Large intestine (tissue), 3 donors: ENCODE measurements at regions not wholly inside any gene's neighbourhood (a gene's known extent, or its start where the extent isn't known, plus 50 kb on each side); places are given as distances from the start of the nearest gene placed in this dataset.
"Not testable (repeated sequence)": the region's sequence is repeated elsewhere in the genome, so short reads cannot be mapped to it uniquely, and the experiment has no call there.

Source experiments
- DNase-seq, 2 donors: peaks; one replicate each; pipeline versions ENCODE4 v3.0.0 to v3.0.0-alpha.2; 2013
- H3K27ac ChIP-seq: one replicate; pipeline ENCODE4 v1.5.1; 2013; ENCODE audit warnings: low read length
- H3K27me3 ChIP-seq: 2 replicates; pipeline ENCODE4 v1.6.1; 2013; ENCODE audit warnings: low read length; ENCODE audit not compliant: control insufficient read depth, insufficient read depth
- H3K36me3 ChIP-seq: 2 replicates; pipeline ENCODE4 v1.6.1; 2013; ENCODE audit warnings: low read length; ENCODE audit not compliant: control insufficient read depth, insufficient read depth
- H3K4me1 ChIP-seq: one replicate; pipeline ENCODE4 v1.6.1; 2013; ENCODE audit warnings: low read length; ENCODE audit not compliant: control insufficient read depth, insufficient read depth
- H3K4me3 ChIP-seq: one replicate; pipeline ENCODE4 v1.5.1; 2013; ENCODE audit warnings: low read length
- H3K9me3 ChIP-seq: one replicate; pipeline ENCODE4 v1.6.1; 2013; ENCODE audit warnings: mild to moderate bottlenecking, low read depth, low read length, moderate library complexity; ENCODE audit not compliant: control insufficient read depth
- WGBS: methylation state at CpG from one replicate; pipeline ENCODE4 v1.1.5; 2013; ENCODE audit warnings: low lambda C conversion rate; ENCODE audit not compliant: insufficient coverage; 5-methylcytosine and 5-hydroxymethylcytosine counted together

- H3K4me1 ChIP-seq: no peaks in the 10 kb centered on the region
- DNase-seq: no peak
These were observed 792.0 kb downstream of the ETS1 start for GRCh38 chr11:127795326-127795725.

GRCh38 chr11:127791844-127792243 is 791.3 kb upstream of the KIRREL3 start:
- 96% methylated on average over 3 of the region's 7 CpGs for WGBS
- no peak for DNase-seq
- no peak overlapping the region for H3K4me3 ChIP-seq

More at GRCh38 chr11:127795326-127795725, 792.0 kb downstream of the ETS1 start:
- Histone ChIP-seq H3K9me3 (peaks cover 7% of the 10 kb centered on the region), H3K27ac (no peak overlapping the region), H3K4me3 (no peak overlapping the region), H3K27me3 (no peaks in the 10 kb centered on the region), H3K36me3 (no peaks in the 10 kb centered on the region)

GRCh38 chr11:127790592-127790991 is 790.0 kb upstream of the KIRREL3 start:
- no CpG with 5 or more reads among the region's 4 CpGs for WGBS
- no peaks in the 10 kb centered on the region for H3K9me3 ChIP-seq
- DNase-seq: no peak
- no peaks in the 10 kb centered on the region for H3K4me1 ChIP-seq
- H3K36me3 ChIP-seq: no peaks in the 10 kb centered on the region
- H3K27ac ChIP-seq: no peak overlapping the region
- H3K27me3 ChIP-seq: no peaks in the 10 kb centered on the region
- H3K4me3 ChIP-seq: no peak overlapping the region

More at GRCh38 chr11:127791844-127792243, 791.3 kb upstream of the KIRREL3 start:
- H3K27me3 ChIP-seq: no peaks in the 10 kb centered on the region
- no peak overlapping the region for H3K27ac ChIP-seq
- no peaks in the 10 kb centered on the region for H3K4me1 ChIP-seq
- no peaks in the 10 kb centered on the region for H3K36me3 ChIP-seq
- H3K9me3 ChIP-seq: no peaks in the 10 kb centered on the region

- DNase-seq: peak in 1 of 2 donors; percentile 26
- Histone ChIP-seq H3K36me3 (no peaks in the 10 kb centered on the region), H3K4me3 (no peak overlapping the region), H3K4me1 (no peaks in the 10 kb centered on the region), H3K27me3 (no peaks in the 10 kb centered on the region), H3K27ac (no peak overlapping the region), H3K9me3 (no peaks in the 10 kb centered on the region)
- 74% methylated on average over 3 of the region's 7 CpGs for WGBS
These were observed 789.4 kb upstream of the KIRREL3 start for GRCh38 chr11:127789927-127790326.

- H3K4me3 ChIP-seq, H3K27me3 ChIP-seq, H3K27ac ChIP-seq, H3K4me1 ChIP-seq, H3K36me3 ChIP-seq, DNase-seq, H3K9me3 ChIP-seq: not testable (repeated sequence)
- 100% methylated on average over 1 of the region's 4 CpGs for WGBS
These were observed 772.4 kb upstream of the KIRREL3 start for GRCh38 chr11:127772938-127773337.

- H3K27me3 ChIP-seq, H3K27ac ChIP-seq, H3K9me3 ChIP-seq, H3K36me3 ChIP-seq, H3K4me1 ChIP-seq, H3K4me3 ChIP-seq, DNase-seq: not testable (repeated sequence)
- WGBS: 90% methylated on average over 2 of the region's 4 CpGs
These were observed 768.4 kb upstream of the KIRREL3 start for GRCh38 chr11:127768931-127769330.

- H3K36me3 ChIP-seq: no peaks in the 10 kb centered on the region
- no peak for DNase-seq
- H3K4me1 ChIP-seq: no peaks in the 10 kb centered on the region
- H3K27me3 ChIP-seq: no peaks in the 10 kb centered on the region
- H3K9me3 ChIP-seq: no peaks in the 10 kb centered on the region
- H3K4me3 ChIP-seq: no peak overlapping the region
- no peak overlapping the region for H3K27ac ChIP-seq
These were observed 766.2 kb upstream of the KIRREL3 start for GRCh38 chr11:127766734-127767133.

- WGBS: 93% methylated on average over 3 of the region's 5 CpGs
These were observed 738.3 kb upstream of the KIRREL3 start for GRCh38 chr11:127738771-127739286.

GRCh38 chr11:127737499-127737898 is 736.9 kb upstream of the KIRREL3 start:
- H3K4me1 ChIP-seq: no peaks in the 10 kb centered on the region
- no peaks in the 10 kb centered on the region for H3K27me3 ChIP-seq
- no peak overlapping the region for H3K27ac ChIP-seq
- 80% methylated on average over 1 of the region's 2 CpGs for WGBS
- H3K9me3 ChIP-seq: no peaks in the 10 kb centered on the region
- no peaks in the 10 kb centered on the region for H3K36me3 ChIP-seq
- DNase-seq: no peak
- no peak overlapping the region for H3K4me3 ChIP-seq

More at GRCh38 chr11:127738771-127739286, 738.3 kb upstream of the KIRREL3 start:
- H3K4me3 ChIP-seq: no peak overlapping the region
- H3K9me3 ChIP-seq: no peaks in the 10 kb centered on the region
- H3K4me1 ChIP-seq: no peaks in the 10 kb centered on the region
- no peaks in the 10 kb centered on the region for H3K27me3 ChIP-seq
- no peaks in the 10 kb centered on the region for H3K36me3 ChIP-seq
- no peak overlapping the region for H3K27ac ChIP-seq
- no peak for DNase-seq

- Histone ChIP-seq H3K27ac (no peak overlapping the region), H3K4me3 (no peak overlapping the region), H3K4me1 (no peaks in the 10 kb centered on the region), H3K36me3 (no peaks in the 10 kb centered on the region), H3K27me3 (no peaks in the 10 kb centered on the region), H3K9me3 (no peaks in the 10 kb centered on the region)
- WGBS: no CpG with 5 or more reads among the region's 4 CpGs
- DNase-seq: peak in 1 of 2 donors; percentile 11
These were observed 733.0 kb upstream of the KIRREL3 start for GRCh38 chr11:127733552-127733951.

- Histone ChIP-seq H3K27me3 (no peaks in the 10 kb centered on the region), H3K9me3 (no peaks in the 10 kb centered on the region), H3K4me1 (no peaks in the 10 kb centered on the region), H3K36me3 (no peaks in the 10 kb centered on the region), H3K27ac (no peak overlapping the region), H3K4me3 (no peak overlapping the region)
- WGBS: 82% methylated on average over 1 of the region's 1 CpG
- no peak for DNase-seq
These were observed 725.8 kb upstream of the KIRREL3 start for GRCh38 chr11:127726367-127726766.
